SK-N-SH treated with all-trans-retinoic acid at 6 μM for 48 hours (cell line): ENCODE measurements at regions not wholly inside any gene's neighbourhood (a gene's known extent, or its start where the extent isn't known, plus 50 kb on each side); places are given as distances from the start of the nearest gene placed in this dataset.

Experiments used
- ARNTL ChIP-seq: fragments of 450-650 bp; formaldehyde crosslinking; IDR thresholded peaks from 2 replicates; pipeline ENCODE4 v1.5.0; 2020; ENCODE audit warnings: low read depth, mild to moderate bottlenecking, moderate library complexity, borderline replicate concordance
- BACH2 ChIP-seq: fragments of 250-450 bp; sonication (Bioruptor Pico); IDR thresholded peaks from 2 replicates; pipeline ENCODE4 v1.9.0; 2021; ENCODE audit warnings: mild to moderate bottlenecking, borderline replicate concordance
- GLIS3 ChIP-seq: fragments of 250-450 bp; sonication (Bioruptor Pico); IDR thresholded peaks from 2 replicates; pipeline ENCODE4 v1.5.0; 2020; ENCODE audit warnings: mild to moderate bottlenecking, moderate library complexity
- RARB ChIP-seq: fragments of 250-450 bp; sonication (Bioruptor Pico); IDR thresholded peaks from 2 replicates; pipeline ENCODE4 v1.8.0; 2021; ENCODE audit warnings: mild to moderate bottlenecking, moderate library complexity
- TOX ChIP-seq: fragments of 250-450 bp; sonication (Bioruptor Pico); IDR thresholded peaks from 2 replicates; pipeline ENCODE4 v1.8.0; 2021; ENCODE audit warnings: mild to moderate bottlenecking, moderate library complexity, borderline replicate concordance
- TSHZ2 ChIP-seq: fragments of 250-450 bp; sonication (Bioruptor Pico); IDR thresholded peaks from 2 replicates; pipeline ENCODE4 v1.5.0; 2020; ENCODE audit warnings: mild to moderate bottlenecking, moderate library complexity
- ZC3H10 ChIP-seq: fragments of 250-450 bp; sonication (Bioruptor Pico); IDR thresholded peaks from 2 replicates; pipeline ENCODE4 v1.5.1; 2021; ENCODE audit warnings: mild to moderate bottlenecking, moderate library complexity
- ZFP3 ChIP-seq: fragments of 250-450 bp; sonication (Bioruptor Pico); IDR thresholded peaks from 2 replicates; pipeline ENCODE4 v1.5.0; 2020; ENCODE audit warnings: mild to moderate bottlenecking, moderate library complexity
- ZFP30 ChIP-seq: fragments of 450-650 bp; formaldehyde crosslinking; IDR thresholded peaks from 2 replicates; pipeline ENCODE4 v1.5.0; 2022; ENCODE audit warnings: mild to moderate bottlenecking, moderate library complexity
- ZNF565 ChIP-seq: fragments of 450-650 bp; formaldehyde crosslinking; conservative IDR thresholded peaks from 2 replicates; pipeline ENCODE4 v1.5.0; 2020; ENCODE audit warnings: low read depth, mild to moderate bottlenecking, moderate library complexity
- ZNF8 ChIP-seq: fragments of 450-650 bp; formaldehyde crosslinking; IDR thresholded peaks from 2 replicates; pipeline ENCODE4 v1.5.0; 2020; ENCODE audit warnings: mild to moderate bottlenecking, moderate library complexity

GRCh38 chr12:86837246-86837645, 581.1 kb upstream of the MGAT4C start:
- no peak for TF ChIP-seq ZFP30 (CRISPR knock-in tag)
- TF ChIP-seq TOX, result no peak
- TF ChIP-seq BACH2, result no peak
- TF ChIP-seq ZNF565, result no peak
- TF ChIP-seq ZC3H10 (CRISPR knock-in tag), result no peak
- no peak for TF ChIP-seq ZNF8 (CRISPR knock-in tag)
- TF ChIP-seq ARNTL (CRISPR knock-in tag), result no peak
- no peak for TF ChIP-seq ZFP3
- no peak for TF ChIP-seq GLIS3 (CRISPR knock-in tag)
- no peak for TF ChIP-seq RARB (CRISPR knock-in tag)
- no peak for TF ChIP-seq TSHZ2 (CRISPR knock-in tag)
